GM21381 (cell line): ENCODE measurements at regions not wholly inside any gene's neighbourhood (a gene's known extent, or its start where the extent isn't known, plus 50 kb on each side); places are given as distances from the start of the nearest gene placed in this dataset.
"Not testable (repeated sequence)": the region's sequence is repeated elsewhere in the genome, so short reads cannot be mapped to it uniquely, and the experiment has no call there.

Experiments
- ATAC-seq: cut with Tn5 transposase; IDR thresholded peaks from one replicate; pipeline ENCODE4 v1.9.1; 2021; ENCODE audit warnings: mild to moderate bottlenecking, moderate library complexity; ENCODE audit not compliant: unreplicated experiment

- no peak for ATAC-seq
These were observed 276.1 kb upstream of the LMO3 start for GRCh38 chr12:16881986-16882570.

- no peak for ATAC-seq
These were observed 274.9 kb upstream of the LMO3 start for GRCh38 chr12:16880864-16881285.

DNA sequence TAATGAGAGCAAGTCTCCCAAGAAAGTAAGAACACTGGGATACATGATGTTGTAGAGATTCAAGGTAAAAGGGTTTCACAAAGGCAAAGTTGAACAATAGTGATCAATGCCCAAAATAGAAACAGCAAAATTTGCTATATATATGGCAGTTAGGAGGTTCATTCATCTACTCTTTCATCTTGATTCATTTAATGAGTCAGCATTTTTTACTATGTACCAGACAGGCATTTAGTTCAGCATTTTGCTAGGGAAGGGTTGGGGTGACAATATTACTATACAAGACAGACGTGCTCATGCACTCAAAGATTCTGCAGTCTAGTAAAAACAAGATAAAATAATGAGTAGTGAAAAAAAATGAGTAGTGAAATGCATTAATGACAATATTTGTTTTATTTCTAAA is 264.9 kb upstream of the LMO3 start:
- ATAC-seq = no peak

DNA sequence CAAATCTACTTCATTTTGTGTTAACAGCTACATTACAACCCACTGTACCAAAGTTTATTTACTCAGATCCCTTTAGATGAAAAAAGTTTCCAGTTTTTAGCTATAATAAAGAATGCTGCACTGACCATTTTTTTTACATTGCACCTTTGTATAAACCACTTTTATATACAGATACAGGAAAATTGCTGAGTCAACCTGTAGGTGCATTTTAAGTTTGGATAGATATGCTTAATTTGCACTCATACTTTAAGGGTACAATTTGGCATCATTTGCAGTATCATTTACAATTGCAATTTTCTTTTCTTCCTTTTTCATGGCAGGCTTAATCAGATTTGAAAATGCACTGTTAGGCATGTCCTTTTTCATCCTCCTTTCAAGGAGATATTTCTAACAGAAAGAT is 257.8 kb upstream of the LMO3 start:
- ATAC-seq = no peak

DNA sequence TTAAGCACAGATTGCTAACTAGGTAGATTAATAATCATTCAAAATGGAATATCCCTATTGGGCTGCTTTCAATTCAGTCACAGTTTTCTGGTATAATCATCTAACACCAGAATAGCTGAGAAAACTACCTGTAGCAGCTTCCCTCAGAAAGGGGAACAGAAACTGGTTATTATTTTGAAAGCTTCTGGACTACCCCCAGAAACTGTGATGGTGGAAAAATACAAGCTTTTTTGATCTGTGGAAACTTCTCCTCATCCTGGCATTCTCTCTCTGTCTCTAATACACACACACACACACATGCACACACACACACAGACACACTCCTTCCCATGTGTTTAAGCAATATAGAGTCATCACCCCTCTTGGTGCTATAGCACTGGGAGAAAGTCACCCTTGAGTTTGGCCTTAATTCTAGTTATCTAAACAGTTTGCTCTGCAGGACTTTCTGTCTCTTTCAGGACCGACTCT is 251.5 kb upstream of the LMO3 start:
- peak; percentile 94 for ATAC-seq

DNA sequence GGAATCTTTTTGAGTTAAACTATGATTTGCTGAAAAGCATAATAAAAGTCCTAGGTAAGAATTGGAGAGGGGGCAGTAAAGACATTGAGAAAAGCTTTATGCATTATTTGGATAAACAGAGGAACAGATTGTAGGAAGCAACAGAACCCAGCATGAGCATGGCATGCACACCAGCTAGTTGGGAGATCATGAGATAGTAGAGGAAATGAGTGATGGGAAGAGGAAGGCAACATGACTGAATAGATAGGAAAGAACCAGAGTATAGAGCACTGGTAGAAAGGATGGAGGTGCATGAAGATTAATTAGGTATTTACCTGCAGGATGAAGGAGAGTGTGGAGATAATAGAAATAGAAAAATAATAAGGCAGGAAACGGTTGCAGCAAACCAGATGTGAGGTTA is 248.5 kb upstream of the LMO3 start:
- ATAC-seq = no peak

DNA sequence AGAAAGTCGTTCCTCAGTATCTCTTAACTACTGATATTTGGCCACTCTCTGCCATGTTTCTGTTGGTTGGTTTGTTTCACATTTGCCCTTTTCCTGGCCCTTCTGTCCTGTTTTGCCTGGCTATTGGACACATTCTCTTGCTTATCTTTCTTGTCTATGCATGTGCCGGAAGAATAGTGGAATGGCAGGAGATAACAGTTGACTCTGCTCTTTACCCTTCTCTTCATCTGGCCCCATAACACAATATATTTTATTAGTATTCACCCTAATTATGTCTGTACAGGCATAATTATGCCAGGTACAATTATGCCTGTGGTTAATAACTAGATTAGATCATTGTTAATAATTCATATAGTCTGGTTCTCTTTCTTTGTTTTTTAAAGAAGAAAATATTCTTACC is 243.5 kb upstream of the LMO3 start:
- ATAC-seq = no peak

- no peak for ATAC-seq
These were observed 238.9 kb upstream of the LMO3 start for GRCh38 chr12:16844875-16845274.

DNA sequence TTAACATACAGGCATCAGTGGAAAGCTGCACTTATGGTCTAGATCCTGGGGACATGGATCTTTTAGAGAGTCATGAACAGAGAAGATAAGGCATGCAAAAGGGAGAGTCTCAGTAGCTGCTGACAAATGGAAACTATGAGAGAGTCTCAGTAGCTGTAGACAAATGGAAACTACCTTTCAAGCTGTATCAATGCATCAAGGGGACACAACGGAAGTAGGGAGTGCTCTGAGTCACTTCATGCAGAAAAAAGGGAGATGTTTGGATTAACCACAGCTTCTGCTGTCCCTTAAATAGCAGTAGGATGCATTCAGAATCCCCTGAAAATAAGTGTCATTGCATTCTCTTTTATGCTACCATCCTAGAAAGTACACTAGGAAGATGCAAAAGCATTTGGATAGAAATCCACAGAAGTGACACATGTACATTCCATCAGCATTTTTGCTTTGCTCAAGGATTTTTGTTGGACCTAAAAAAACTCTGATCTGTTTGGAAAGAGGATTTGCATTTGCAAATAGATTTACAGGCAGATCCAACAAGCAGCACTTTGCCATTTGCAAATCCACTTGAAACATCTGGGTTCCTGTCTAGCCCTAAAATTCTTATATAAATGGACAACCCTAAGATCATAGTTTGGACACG is 227.5 kb upstream of the LMO3 start:
- peak; percentile 85 for ATAC-seq

GRCh38 chr12:16828891-16829290 is 222.9 kb upstream of the LMO3 start:
- ATAC-seq = no peak

DNA sequence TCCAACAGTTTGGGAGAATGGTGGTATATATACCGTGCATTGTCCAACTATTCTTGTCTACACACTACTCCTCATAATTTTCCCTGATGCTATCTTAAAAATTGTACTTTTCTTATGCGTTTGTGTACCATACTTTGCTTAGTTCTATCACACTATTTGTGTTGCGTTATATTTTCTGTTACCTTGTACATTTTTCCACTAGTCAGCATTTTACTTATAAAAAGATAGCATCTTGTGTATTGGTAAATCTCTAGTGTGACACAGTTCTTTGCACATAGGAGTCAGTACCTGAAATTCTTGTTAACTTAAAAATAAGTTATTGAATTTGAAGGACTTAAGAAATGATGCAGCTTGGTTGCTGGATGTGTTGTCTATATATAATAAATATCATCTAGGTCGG is 201.8 kb upstream of the LMO3 start:
- no peak for ATAC-seq

DNA sequence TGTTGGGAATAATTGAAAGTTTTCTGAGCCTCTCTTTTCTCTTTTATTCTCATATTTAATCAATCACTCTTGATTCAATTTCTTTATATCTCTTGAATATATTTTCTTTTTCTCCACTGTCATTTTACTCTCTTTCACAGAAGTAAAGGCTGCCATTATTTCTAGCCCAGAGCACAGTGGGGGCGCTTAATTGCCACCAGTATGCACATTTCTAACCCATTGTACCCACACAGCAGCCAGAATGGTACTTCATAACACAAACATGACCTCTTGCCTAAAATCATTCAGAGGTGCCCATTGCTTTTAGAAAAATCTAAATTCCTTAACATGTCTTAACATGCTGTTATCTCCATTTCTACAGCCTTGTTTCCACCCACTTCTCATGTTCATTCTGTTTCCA is 190.2 kb upstream of the LMO3 start:
- no peak for ATAC-seq

GRCh38 chr12:16789204-16789790 is 183.3 kb upstream of the LMO3 start:
- ATAC-seq = peak; percentile 76

DNA sequence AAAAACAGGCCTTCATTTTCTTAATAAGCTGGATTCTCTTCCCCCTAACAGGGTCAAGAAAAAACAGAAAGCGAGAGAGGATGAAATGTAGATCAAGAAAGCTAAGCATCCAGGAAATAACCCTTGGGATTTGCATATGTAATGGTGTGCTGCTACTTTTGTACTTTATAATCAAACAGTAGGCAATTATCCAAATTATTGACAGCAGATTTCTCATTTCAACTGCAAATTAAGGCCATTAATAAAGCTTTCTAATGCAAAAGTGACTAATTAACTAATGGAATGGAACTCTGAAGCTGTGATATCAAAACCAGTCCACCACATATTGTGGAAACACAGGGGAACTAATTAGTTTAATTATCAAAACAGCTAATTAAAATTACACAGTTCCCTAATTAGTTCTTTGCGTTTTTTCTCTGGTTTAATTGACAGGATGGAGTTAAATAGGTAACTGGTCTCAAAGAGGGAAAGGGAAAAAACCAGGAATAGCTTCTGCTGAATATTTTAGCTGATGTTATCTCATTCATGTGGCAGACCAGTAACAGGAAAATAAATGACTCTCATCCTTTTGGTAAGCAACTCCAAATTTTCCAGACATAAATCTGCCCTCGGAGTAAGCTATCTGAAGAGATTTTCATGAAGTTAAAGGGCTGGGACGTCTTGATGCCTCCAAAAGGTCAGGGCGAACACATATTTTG is 182.7 kb upstream of the LMO3 start:
- ATAC-seq = no peak

- no peak for ATAC-seq
These were observed 180.0 kb upstream of the LMO3 start for GRCh38 chr12:16785953-16786352.

- no peak for ATAC-seq
These were observed 179.6 kb upstream of the LMO3 start for GRCh38 chr12:16785524-16785923.

GRCh38 chr12:16769129-16769528 is 163.2 kb upstream of the LMO3 start:
- not testable (repeated sequence) for ATAC-seq

DNA sequence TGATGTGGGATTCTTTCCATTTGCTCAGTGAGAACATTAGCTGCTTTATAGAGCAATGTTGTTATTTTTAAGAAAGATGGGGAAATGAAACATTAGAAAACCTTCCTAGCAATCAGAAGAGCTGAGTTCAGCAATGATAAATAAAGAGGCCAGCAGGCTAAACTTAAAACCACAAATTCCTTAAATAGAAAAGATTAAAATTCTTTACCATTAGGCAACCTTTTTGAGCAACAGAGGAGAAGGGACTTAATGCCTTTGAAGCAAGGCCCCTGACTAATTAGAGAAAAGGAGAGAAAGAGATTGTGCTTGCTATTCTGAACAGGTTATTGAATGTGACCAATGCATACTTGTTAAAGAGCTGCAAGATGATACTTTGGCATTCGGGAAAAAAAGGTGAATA is 160.8 kb upstream of the LMO3 start:
- no peak for ATAC-seq

- ATAC-seq = no peak
These were observed 157.9 kb upstream of the LMO3 start for GRCh38 chr12:16763901-16764300.

DNA sequence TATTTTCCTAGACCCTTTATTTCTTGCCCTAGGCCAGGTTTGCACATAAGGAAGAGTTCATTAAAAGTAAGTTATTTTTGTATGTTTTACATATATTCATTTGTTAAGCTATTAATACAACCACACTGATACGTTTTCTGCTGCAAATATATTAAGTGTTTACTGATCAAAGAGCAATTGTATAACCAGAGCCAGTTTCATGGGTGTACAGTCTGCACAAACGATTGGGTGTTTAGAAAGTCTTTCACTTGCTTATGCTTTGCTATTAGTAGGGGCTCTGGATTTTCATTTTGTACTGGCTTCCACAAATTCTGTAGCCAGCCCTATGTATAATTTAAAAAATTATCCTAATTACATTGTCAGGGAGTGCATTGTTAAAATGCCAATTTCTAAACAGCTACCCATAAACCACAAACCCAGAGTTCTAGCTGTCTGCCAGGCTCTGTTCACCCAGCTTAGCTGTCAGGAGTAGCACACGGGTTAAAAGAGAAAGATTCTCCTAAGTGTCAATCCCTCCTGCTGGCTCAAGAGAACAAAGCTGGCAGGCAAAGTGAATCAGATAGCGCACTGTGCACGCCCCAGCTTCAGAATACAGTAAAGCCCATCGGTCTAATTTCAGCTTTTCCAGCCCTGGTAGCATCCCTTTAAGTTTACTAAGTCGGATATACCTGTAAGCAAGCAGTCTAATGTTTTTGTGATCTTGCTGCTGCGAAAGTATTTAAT is 151.0 kb upstream of the LMO3 start:
- ATAC-seq = no peak

DNA sequence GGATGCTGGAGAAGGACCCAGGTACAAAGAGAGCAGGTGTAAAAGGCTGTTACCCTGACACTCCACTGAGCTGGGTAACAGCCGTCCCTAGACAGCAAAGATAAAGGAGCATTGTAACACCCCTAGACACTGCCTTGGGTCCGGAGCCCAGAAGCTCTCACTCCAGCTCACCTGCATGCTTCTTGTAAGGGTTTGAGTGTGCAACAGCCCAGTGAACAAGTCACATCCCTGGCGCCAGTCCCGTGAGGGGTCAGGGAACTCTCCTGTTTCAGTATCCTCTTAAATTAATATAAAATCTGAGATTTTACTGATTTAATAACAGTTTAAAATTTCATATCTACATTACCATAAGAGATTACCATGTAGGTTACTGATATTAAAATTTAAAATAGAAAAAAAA is 124.8 kb upstream of the LMO3 start:
- ATAC-seq = no peak
